GM23338 (cell line): ENCODE measurements at regions not wholly inside any gene's neighbourhood (a gene's known extent, or its start where the extent isn't known, plus 50 kb on each side); places are given as distances from the start of the nearest gene placed in this dataset.

ENCODE experiments used
- ATAC-seq: fragments of 200-7000 bp; cut with Tn5 transposase; 3 replicates; pipeline ENCODE4 v1.9.1; 2020
- DNase-seq: peaks from one replicate; pipeline ENCODE4 v3.0.0-alpha.2; 2015; ENCODE audit warnings: low spot score
- H2AFZ ChIP-seq: fragments of 200-600 bp; sonication (generic); 2 replicates; pipeline ENCODE4 v1.8.0; 2016; ENCODE audit warnings: antibody characterized with exemption, mild to moderate bottlenecking, moderate library complexity
- H3F3A ChIP-seq: fragments of 200-600 bp; sonication (generic); replicated peaks from 2 replicates; pipeline ENCODE4 v1.8.0; 2017; ENCODE audit warnings: antibody characterized with exemption, mixed run types, low read depth
- H3K27ac ChIP-seq: fragments of 200-600 bp; sonication (generic); 2 replicates; pipeline ENCODE4 v1.6.1; 2016; ENCODE audit warnings: low read depth
- H3K27me3 ChIP-seq: fragments of 200-600 bp; sonication (generic); 2 replicates; pipeline ENCODE4 v1.8.0; 2016; ENCODE audit warnings: mild to moderate bottlenecking, mixed run types, moderate library complexity; ENCODE audit not compliant: insufficient read depth
- H3K36me3 ChIP-seq: fragments of 200-600 bp; sonication (generic); 2 replicates; pipeline ENCODE4 v1.8.0; 2016; ENCODE audit warnings: mild to moderate bottlenecking; ENCODE audit not compliant: insufficient read depth
- H3K4me1 ChIP-seq: fragments of 200-600 bp; sonication (generic); 2 replicates; pipeline ENCODE4 v1.8.0; 2016; ENCODE audit warnings: mild to moderate bottlenecking, moderate library complexity; ENCODE audit not compliant: insufficient read depth
- H3K4me2 ChIP-seq: fragments of 200-600 bp; sonication (generic); 2 replicates; pipeline ENCODE4 v1.7.1; 2017; ENCODE audit warnings: mixed run types
- H3K4me3 ChIP-seq: fragments of 200-600 bp; sonication (generic); 2 replicates; pipeline ENCODE4 v1.6.1; 2016; ENCODE audit warnings: mixed run types
- H3K79me2 ChIP-seq: fragments of 200-600 bp; sonication (generic); replicated peaks from 2 replicates; pipeline ENCODE4 v1.8.0; 2017; ENCODE audit warnings: mild to moderate bottlenecking; ENCODE audit not compliant: insufficient read depth
- H3K9me2 ChIP-seq: fragments of 200-600 bp; sonication (generic); 2 replicates; pipeline ENCODE4 v1.8.0; 2017; ENCODE audit not compliant: insufficient read depth
- H4K20me1 ChIP-seq: fragments of 200-600 bp; sonication (generic); replicated peaks from 2 replicates; pipeline ENCODE4 v1.8.0; 2017; ENCODE audit warnings: mild to moderate bottlenecking; ENCODE audit not compliant: insufficient read depth
- H3K27ac Mint-ChIP-seq: 2 replicates; pipeline ENCODE4 v1.8.0; 2020; ENCODE audit warnings: inconsistent platforms, mild to moderate bottlenecking, moderate library complexity, mixed read lengths
- H3K27me3 Mint-ChIP-seq: 3 replicates; pipeline ENCODE4 v1.8.0; 2022; ENCODE audit warnings: low read depth, mild to moderate bottlenecking, moderate library complexity, mixed read lengths, inconsistent platforms; ENCODE audit not compliant: insufficient read depth, poor library complexity
- H3K36me3 Mint-ChIP-seq: 3 replicates; pipeline ENCODE4 v1.8.0; 2021; ENCODE audit warnings: low read depth, mild to moderate bottlenecking, inconsistent platforms, moderate library complexity, mixed read lengths
- H3K4me1 Mint-ChIP-seq: 3 replicates; pipeline ENCODE4 v1.8.0; 2020; ENCODE audit warnings: mild to moderate bottlenecking, inconsistent platforms, mixed read lengths
- H3K4me3 Mint-ChIP-seq: 3 replicates; pipeline ENCODE4 v1.8.0; 2021; ENCODE audit warnings: moderate library complexity, mild to moderate bottlenecking, inconsistent platforms, mixed read lengths
- H3K9me3 Mint-ChIP-seq: 3 replicates; pipeline ENCODE4 v1.8.0; 2020; ENCODE audit warnings: moderate library complexity, mild to moderate bottlenecking, inconsistent platforms, mixed read lengths
- CREB1 ChIP-seq: fragments of 250-450 bp; sonication (Bioruptor Pico); IDR thresholded peaks from 2 replicates; pipeline ENCODE4 v1.5.0; 2020; ENCODE audit warnings: low read depth, mild to moderate bottlenecking, moderate library complexity
- TF ChIP-seq, protein P1 (sequence below): fragments of 250-450 bp; sonication (Bioruptor Pico); IDR thresholded peaks from 2 replicates; pipeline ENCODE4 v1.5.0; 2020; ENCODE audit warnings: mild to moderate bottlenecking, moderate library complexity

DNA sequence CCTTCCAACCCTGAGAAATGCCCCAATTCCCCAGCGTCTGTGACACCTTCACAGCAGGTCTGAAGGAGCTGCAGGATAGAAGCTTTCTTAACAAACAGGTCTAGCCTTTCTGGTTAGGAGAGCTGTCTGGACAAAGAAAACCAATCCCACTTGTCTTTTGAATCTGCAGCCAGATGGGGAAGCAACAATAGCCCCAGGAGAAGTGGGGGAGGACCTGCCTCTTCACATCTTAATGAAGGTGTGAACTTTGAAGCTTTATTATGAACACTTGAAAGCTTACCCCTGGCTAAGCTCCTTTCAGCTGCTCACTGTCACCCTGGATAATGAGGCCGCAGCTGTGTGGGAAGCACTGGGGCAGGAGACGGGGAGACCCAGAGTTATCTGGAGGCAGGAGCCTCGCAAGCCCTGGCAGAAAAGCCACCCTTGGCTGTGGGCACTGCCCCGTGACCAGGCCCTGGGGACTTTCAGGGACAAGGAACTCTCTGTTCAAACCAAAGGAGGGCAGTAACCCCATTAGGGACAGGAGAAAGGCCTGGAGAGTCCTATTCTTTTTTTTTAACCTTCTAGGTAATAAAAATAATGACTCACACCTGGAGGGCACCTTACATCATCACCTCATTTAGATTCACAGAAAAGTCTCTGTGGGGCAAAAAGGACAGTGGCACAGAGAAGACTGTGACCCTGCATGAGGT is 151.8 kb upstream of the RAD23B start:
- no peaks in the 10 kb centered on the region for H3K27me3 Mint-ChIP-seq
- H3K36me3 Mint-ChIP-seq: no peaks in the 10 kb centered on the region

More for the DNA sequence above, 151.8 kb upstream of the RAD23B start:
- H3K9me3 Mint-ChIP-seq: no peaks in the 10 kb centered on the region
- H3K27ac ChIP-seq: no peak overlapping the region
- DNase-seq (no peak), ATAC-seq (peak; percentile 88)
- H3K9me2 ChIP-seq: no peaks in the 10 kb centered on the region
- H4K20me1 ChIP-seq: no peaks in the 10 kb centered on the region
- H3F3A ChIP-seq: no peaks in the 10 kb centered on the region
- H3K4me1 Mint-ChIP-seq: peaks cover 6% of the 10 kb centered on the region
- H3K27me3 ChIP-seq: no peaks in the 10 kb centered on the region
- TF ChIP-seq, protein P1, sequence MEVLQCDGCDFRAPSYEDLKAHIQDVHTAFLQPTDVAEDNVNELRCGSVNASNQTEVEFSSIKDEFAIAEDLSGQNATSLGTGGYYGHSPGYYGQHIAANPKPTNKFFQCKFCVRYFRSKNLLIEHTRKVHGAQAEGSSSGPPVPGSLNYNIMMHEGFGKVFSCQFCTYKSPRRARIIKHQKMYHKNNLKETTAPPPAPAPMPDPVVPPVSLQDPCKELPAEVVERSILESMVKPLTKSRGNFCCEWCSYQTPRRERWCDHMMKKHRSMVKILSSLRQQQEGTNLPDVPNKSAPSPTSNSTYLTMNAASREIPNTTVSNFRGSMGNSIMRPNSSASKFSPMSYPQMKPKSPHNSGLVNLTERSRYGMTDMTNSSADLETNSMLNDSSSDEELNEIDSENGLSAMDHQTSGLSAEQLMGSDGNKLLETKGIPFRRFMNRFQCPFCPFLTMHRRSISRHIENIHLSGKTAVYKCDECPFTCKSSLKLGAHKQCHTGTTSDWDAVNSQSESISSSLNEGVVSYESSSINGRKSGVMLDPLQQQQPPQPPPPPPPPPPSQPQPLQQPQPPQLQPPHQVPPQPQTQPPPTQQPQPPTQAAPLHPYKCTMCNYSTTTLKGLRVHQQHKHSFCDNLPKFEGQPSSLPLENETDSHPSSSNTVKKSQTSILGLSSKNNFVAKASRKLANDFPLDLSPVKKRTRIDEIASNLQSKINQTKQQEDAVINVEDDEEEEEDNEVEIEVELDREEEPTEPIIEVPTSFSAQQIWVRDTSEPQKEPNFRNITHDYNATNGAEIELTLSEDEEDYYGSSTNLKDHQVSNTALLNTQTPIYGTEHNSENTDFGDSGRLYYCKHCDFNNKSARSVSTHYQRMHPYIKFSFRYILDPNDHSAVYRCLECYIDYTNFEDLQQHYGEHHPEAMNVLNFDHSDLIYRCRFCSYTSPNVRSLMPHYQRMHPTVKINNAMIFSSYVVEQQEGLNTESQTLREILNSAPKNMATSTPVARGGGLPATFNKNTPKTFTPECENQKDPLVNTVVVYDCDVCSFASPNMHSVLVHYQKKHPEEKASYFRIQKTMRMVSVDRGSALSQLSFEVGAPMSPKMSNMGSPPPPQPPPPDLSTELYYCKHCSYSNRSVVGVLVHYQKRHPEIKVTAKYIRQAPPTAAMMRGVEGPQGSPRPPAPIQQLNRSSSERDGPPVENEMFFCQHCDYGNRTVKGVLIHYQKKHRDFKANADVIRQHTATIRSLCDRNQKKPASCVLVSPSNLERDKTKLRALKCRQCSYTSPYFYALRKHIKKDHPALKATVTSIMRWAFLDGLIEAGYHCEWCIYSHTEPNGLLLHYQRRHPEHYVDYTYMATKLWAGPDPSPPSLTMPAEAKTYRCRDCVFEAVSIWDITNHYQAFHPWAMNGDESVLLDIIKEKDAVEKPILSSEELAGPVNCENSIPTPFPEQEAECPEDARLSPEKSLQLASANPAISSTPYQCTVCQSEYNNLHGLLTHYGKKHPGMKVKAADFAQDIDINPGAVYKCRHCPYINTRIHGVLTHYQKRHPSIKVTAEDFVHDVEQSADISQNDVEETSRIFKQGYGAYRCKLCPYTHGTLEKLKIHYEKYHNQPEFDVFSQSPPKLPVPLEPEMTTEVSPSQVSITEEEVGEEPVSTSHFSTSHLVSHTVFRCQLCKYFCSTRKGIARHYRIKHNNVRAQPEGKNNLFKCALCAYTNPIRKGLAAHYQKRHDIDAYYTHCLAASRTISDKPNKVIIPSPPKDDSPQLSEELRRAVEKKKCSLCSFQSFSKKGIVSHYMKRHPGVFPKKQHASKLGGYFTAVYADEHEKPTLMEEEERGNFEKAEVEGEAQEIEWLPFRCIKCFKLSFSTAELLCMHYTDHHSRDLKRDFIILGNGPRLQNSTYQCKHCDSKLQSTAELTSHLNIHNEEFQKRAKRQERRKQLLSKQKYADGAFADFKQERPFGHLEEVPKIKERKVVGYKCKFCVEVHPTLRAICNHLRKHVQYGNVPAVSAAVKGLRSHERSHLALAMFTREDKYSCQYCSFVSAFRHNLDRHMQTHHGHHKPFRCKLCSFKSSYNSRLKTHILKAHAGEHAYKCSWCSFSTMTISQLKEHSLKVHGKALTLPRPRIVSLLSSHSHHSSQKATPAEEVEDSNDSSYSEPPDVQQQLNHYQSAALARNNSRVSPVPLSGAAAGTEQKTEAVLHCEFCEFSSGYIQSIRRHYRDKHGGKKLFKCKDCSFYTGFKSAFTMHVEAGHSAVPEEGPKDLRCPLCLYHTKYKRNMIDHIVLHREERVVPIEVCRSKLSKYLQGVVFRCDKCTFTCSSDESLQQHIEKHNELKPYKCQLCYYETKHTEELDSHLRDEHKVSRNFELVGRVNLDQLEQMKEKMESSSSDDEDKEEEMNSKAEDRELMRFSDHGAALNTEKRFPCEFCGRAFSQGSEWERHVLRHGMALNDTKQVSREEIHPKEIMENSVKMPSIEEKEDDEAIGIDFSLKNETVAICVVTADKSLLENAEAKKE: peak; percentile 80
- TF ChIP-seq CREB1 (CRISPR knock-in tag): no peak
- no peak overlapping the region for H3K27ac Mint-ChIP-seq
- H3K4me3 ChIP-seq: no peak overlapping the region
- peak overlapping the region; percentile 84 for H2AFZ ChIP-seq
- no peak overlapping the region for H3K4me2 ChIP-seq
- H3K4me1 ChIP-seq: no peaks in the 10 kb centered on the region
- H3K36me3 ChIP-seq: no peaks in the 10 kb centered on the region
- H3K79me2 ChIP-seq: no peaks in the 10 kb centered on the region
- no peak overlapping the region for H3K4me3 Mint-ChIP-seq
